ENCODE measurements at regions not wholly inside any gene's neighbourhood (a gene's known extent, or its start where the extent isn't known, plus 50 kb on each side); places are given as distances from the start of the nearest gene placed in this dataset.

DNA sequence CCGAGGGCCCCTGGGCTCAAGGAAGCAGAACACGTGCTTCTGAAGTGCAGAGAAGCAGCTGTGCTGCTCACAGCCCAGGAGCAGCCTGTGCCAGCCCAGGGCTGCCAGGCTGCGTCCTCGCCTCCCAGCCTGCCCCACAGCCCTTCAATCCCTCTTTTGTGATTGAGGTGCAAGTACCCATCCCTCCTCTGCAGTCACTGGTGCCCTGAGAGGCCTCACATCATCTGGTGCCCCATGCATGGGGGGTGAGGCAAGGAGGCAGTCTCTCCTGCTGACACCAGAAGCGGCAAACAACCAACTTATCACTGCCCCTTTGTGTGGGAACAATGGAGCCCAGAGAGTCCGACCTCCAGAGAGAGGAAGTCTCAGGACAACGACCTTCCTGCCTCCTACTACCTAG, 49.8 kb upstream of the FGFR2 start:
- Histone ChIP-seq H4K20me1 (replicated peaks; ENCODE audit: control insufficient read depth, extremely low read depth, insufficient read depth, low read length) (no peaks in the 10 kb centered on the region), H3K4me3 (replicated peaks in 1 of 3; ENCODE audit: insufficient read depth in 1 of 3, low read depth in 1 of 3, low read length in 3 of 3) (no peak overlapping the region), H3K9me3 (replicated peaks; ENCODE audit: control insufficient read depth, insufficient read depth, low read length) (no peaks in the 10 kb centered on the region), H3K36me3 (ENCODE audit: control insufficient read depth in 2 of 2, extremely low read depth in 1 of 2, insufficient read depth in 2 of 2, low read length in 2 of 2) (no peaks in the 10 kb centered on the region), H3K4me1 (ENCODE audit: control insufficient read depth, extremely low read depth, insufficient read depth, low read length) (no peaks in the 10 kb centered on the region), H3K27me3 (ENCODE audit: control insufficient read depth in 2 of 2, insufficient read depth in 2 of 2, low read length in 2 of 2) (no peaks in the 10 kb centered on the region), H2AFZ (ENCODE audit: low read depth, low read length) (no peak overlapping the region), H3K9me1 (replicated peaks; ENCODE audit: control insufficient read depth, extremely low read depth, insufficient read depth, low read length) (no peaks in the 10 kb centered on the region), H3K9ac (replicated peaks; ENCODE audit: extremely low read depth, insufficient read depth, low read length) (no peak overlapping the region), H3K4me2 (ENCODE audit: insufficient read depth, low read length) (no peak overlapping the region), H3K79me2 (ENCODE audit: control insufficient read depth, insufficient read depth, low read length) (no peaks in the 10 kb centered on the region), H3K27ac (ENCODE audit: insufficient read depth, low read depth, low read length) (no peak overlapping the region)
- no peak for TF ChIP-seq POLR2AphosphoS5 (IDR thresholded peaks at IDR 0.05; ENCODE audit: insufficient read depth, low read depth, low read length)
- dilution Hi-C loops (cut with MboI; ENCODE audit: extremely low pct_ligation_motif_present, low sequenced_read_pairs), result no loop called here
- no peak for DNase-seq (ENCODE audit: low read depth, low spot score)
- intact Hi-C loops (cut with micrococcal nuclease), result no loop called here
- ChIA-PET POLR2A (no interaction called here), CTCF (no interaction called here)
- no TSS peak for BruUV-seq (replicated peaks)
- FAIRE-seq, result no peak
